Hematopoietic multipotent progenitor cell treated with erythropoietin and hydrocortisone succinate and interleukin-3 and kit ligand, for 15 days (in vitro differentiated cells): ENCODE measurements at regions not wholly inside any gene's neighbourhood (a gene's known extent, or its start where the extent isn't known, plus 50 kb on each side); places are given as distances from the start of the nearest gene placed in this dataset.
"Not testable (repeated sequence)": the region's sequence is repeated elsewhere in the genome, so short reads cannot be mapped to it uniquely, and the experiment has no call there.

Experiments
- DNase-seq: peaks from one replicate; pipeline ENCODE4 v3.0.0-alpha.2; 2015; ENCODE audit warnings: low spot score

GRCh38 chr5:82422751-82423181 lies 144.6 kb upstream of the RPS23 start:
- DNase-seq, result no peak

GRCh38 chr5:82422001-82422740 lies 144.0 kb upstream of the RPS23 start:
- no peak for DNase-seq

GRCh38 chr5:82421119-82421518 lies 143.0 kb upstream of the RPS23 start:
- no peak for DNase-seq

GRCh38 chr5:82420524-82420923 lies 142.4 kb upstream of the RPS23 start:
- not testable (repeated sequence) for DNase-seq

- no peak for DNase-seq
Measured at GRCh38 chr5:82419559-82420332, 141.6 kb upstream of the RPS23 start.

GRCh38 chr5:82418608-82418950 lies 140.4 kb upstream of the RPS23 start:
- DNase-seq, result no peak

GRCh38 chr5:82417776-82418607 lies 139.8 kb upstream of the RPS23 start:
- no peak for DNase-seq

- no peak for DNase-seq
Measured at GRCh38 chr5:82416512-82416911, 138.4 kb upstream of the RPS23 start.

- no peak for DNase-seq
Measured at GRCh38 chr5:82414041-82414388, 135.9 kb upstream of the RPS23 start.

- no peak for DNase-seq
Measured at GRCh38 chr5:82413302-82414040, 135.3 kb upstream of the RPS23 start.

- DNase-seq, result no peak
Measured at GRCh38 chr5:82408033-82408432, 129.9 kb upstream of the RPS23 start.

GRCh38 chr5:82406205-82406773 lies 128.1 kb upstream of the RPS23 start:
- DNase-seq, result no peak

GRCh38 chr5:82405618-82406204 lies 127.6 kb upstream of the RPS23 start:
- no peak for DNase-seq

GRCh38 chr5:82405161-82405560 lies 127.0 kb upstream of the RPS23 start:
- DNase-seq, result no peak

GRCh38 chr5:82404382-82404945 lies 126.3 kb upstream of the RPS23 start:
- no peak for DNase-seq

- DNase-seq, result no peak
Measured at GRCh38 chr5:82403724-82404123, 125.6 kb upstream of the RPS23 start.

- DNase-seq, result no peak
Measured at GRCh38 chr5:82403026-82403425, 124.9 kb upstream of the RPS23 start.

- DNase-seq, result no peak
Measured at GRCh38 chr5:82399111-82399510, 121.0 kb upstream of the RPS23 start.

- DNase-seq, result no peak
Measured at GRCh38 chr5:82397741-82398320, 119.7 kb upstream of the RPS23 start.

- DNase-seq, result no peak
Measured at GRCh38 chr5:82396871-82397514, 118.8 kb upstream of the RPS23 start.
